H1 (cell line): ENCODE measurements at regions not wholly inside any gene's neighbourhood (a gene's known extent, or its start where the extent isn't known, plus 50 kb on each side); places are given as distances from the start of the nearest gene placed in this dataset.

ENCODE experiments used
- BCL11A ChIP-seq, 2 experiments: IDR thresholded peaks; one replicate each; pipeline ENCODE4 v1.6.1; 2011; ENCODE audit warnings: low read depth in 2 of 2, low read length in 2 of 2, mild to moderate bottlenecking in 2 of 2
- CREB1 ChIP-seq: IDR thresholded peaks from 2 replicates; pipeline ENCODE4 v1.6.1; 2012; ENCODE audit warnings: inconsistent platforms
- EGR1 ChIP-seq: IDR thresholded peaks from 2 replicates; pipeline ENCODE4 v1.6.1; 2011; ENCODE audit warnings: low read depth, low read length, borderline replicate concordance
- EP300 ChIP-seq, 2 experiments: IDR thresholded peaks; 1 replicate in 1 of 2; 2 replicates in 1 of 2; pipeline ENCODE4 v1.6.1; 2011 to 2012; ENCODE audit warnings: low read depth in 2 of 2, low read length in 2 of 2, mild to moderate bottlenecking in 2 of 2, borderline replicate concordance in 1 of 2, inconsistent platforms in 1 of 2, moderate library complexity in 1 of 2
- JUND ChIP-seq: IDR thresholded peaks from 2 replicates; pipeline ENCODE4 v1.6.1; 2011; ENCODE audit warnings: mild to moderate bottlenecking, improper control_type of control experiment, low read length
- POLR2A ChIP-seq, 2 experiments: IDR thresholded peaks; 1 replicate in 1 of 2; 2 replicates in 1 of 2; pipeline ENCODE4 v1.6.1; 2011; ENCODE audit warnings: low read depth in 2 of 2, low read length in 2 of 2, mild to moderate bottlenecking in 2 of 2; ENCODE audit errors: control extremely low read depth in 1 of 2
- POLR2AphosphoS5 ChIP-seq: IDR thresholded peaks from 2 replicates; pipeline ENCODE4 v1.6.1; 2011; ENCODE audit warnings: low read depth, low read length
- TF ChIP-seq, protein P1 (sequence below), 3 experiments: IDR thresholded peaks; 1 replicate in 2 of 3; 2 replicates in 1 of 3; pipeline versions ENCODE4 v1.5.1 to v1.6.1; 2011; ENCODE audit warnings: low read length in 3 of 3, mild to moderate bottlenecking in 3 of 3, inconsistent platforms in 2 of 3, low read depth in 1 of 3, moderate library complexity in 1 of 3; ENCODE audit not compliant: insufficient read depth in 1 of 3; ENCODE audit errors: control extremely low read depth in 1 of 3

DNA sequence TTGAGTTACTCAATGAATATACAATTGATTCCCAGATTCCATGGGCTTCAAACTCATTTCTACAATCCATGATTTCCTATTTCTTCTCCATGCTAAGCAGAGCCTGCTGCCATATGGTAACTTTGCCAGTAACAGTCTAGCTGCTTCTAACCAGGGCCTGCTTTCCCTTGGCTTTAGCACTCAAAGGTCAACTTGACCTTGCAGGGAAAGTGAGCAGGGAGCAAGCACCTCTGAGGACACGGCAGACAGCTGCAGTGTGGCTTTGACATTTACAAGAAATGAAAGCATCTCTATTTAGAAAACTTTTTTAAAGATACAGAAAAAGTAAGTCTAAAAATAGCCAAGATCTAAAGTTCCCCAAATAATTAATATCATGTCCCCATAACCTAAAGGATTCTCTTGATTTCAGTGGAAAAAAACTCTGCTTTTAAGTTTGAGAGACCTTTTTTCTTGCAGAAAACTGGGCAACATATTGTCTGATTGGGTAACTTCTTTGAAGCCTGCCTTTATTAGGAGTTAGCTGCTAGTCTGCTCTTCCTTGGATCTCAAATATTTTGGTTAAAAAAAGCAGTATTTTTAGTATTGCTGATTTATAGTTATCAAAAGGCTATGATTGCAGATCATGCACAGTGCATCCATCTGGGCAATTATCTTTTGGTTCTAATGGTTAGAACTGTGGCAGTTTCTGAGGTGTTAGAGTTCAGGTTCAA is 257.9 kb downstream of the AHR start:
- TF ChIP-seq CREB1 (no peak), POLR2A (IDR thresholded peaks at IDR 0.05; ENCODE audit: control extremely low read depth in 1 of 2, low read depth in 2 of 2, low read length in 2 of 2) (no peak), JUND (no peak), POLR2AphosphoS5 (no peak), BCL11A (IDR thresholded peaks at IDR 0.05; ENCODE audit: low read depth in 2 of 2, low read length in 2 of 2) (no peak), EP300 (IDR thresholded peaks at IDR 0.05; ENCODE audit: borderline replicate concordance in 1 of 2, low read depth in 2 of 2, low read length in 2 of 2) (no peak), EGR1 (no peak)
- TF ChIP-seq, protein P1, sequence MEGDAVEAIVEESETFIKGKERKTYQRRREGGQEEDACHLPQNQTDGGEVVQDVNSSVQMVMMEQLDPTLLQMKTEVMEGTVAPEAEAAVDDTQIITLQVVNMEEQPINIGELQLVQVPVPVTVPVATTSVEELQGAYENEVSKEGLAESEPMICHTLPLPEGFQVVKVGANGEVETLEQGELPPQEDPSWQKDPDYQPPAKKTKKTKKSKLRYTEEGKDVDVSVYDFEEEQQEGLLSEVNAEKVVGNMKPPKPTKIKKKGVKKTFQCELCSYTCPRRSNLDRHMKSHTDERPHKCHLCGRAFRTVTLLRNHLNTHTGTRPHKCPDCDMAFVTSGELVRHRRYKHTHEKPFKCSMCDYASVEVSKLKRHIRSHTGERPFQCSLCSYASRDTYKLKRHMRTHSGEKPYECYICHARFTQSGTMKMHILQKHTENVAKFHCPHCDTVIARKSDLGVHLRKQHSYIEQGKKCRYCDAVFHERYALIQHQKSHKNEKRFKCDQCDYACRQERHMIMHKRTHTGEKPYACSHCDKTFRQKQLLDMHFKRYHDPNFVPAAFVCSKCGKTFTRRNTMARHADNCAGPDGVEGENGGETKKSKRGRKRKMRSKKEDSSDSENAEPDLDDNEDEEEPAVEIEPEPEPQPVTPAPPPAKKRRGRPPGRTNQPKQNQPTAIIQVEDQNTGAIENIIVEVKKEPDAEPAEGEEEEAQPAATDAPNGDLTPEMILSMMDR (IDR thresholded peaks at IDR 0.05; ENCODE audit: control extremely low read depth in 1 of 3, insufficient read depth in 1 of 3, low read depth in 1 of 3, low read length in 3 of 3): no peak
